NB4 (cell line): ENCODE measurements at regions not wholly inside any gene's neighbourhood (a gene's known extent, or its start where the extent isn't known, plus 50 kb on each side); places are given as distances from the start of the nearest gene placed in this dataset.

Experiments
- CTCF ChIP-seq: IDR thresholded peaks from one replicate; pipeline ENCODE4 v1.5.1; 2012; ENCODE audit warnings: low read depth, low read length
- MAX ChIP-seq: IDR thresholded peaks from 2 replicates; pipeline ENCODE4 v1.6.1; 2011; ENCODE audit warnings: low read depth, low read length
- POLR2A ChIP-seq: IDR thresholded peaks from 2 replicates; pipeline ENCODE4 v1.6.1; 2011; ENCODE audit warnings: mild to moderate bottlenecking; ENCODE audit not compliant: insufficient read length; ENCODE audit errors: extremely low read depth

GRCh38 chr2:158735822-158736580 lies 59.1 kb upstream of the DAPL1 start:
- TF ChIP-seq CTCF: no peak
- TF ChIP-seq POLR2A: no peak
- TF ChIP-seq MAX: no peak
